Neutrophil (primary cell): ENCODE measurements at regions not wholly inside any gene's neighbourhood (a gene's known extent, or its start where the extent isn't known, plus 50 kb on each side); places are given as distances from the start of the nearest gene placed in this dataset.

Experiments
- H3K27ac ChIP-seq: fragments of 200-600 bp; sonication (generic); 2 replicates; pipeline ENCODE4 v1.5.1; 2016; ENCODE audit warnings: mild to moderate bottlenecking, moderate library complexity
- H3K27me3 ChIP-seq: fragments of 200-600 bp; sonication (generic); 2 replicates; pipeline ENCODE4 v1.6.0; 2016; ENCODE audit warnings: mild to moderate bottlenecking
- H3K36me3 ChIP-seq: fragments of 200-600 bp; sonication (generic); 2 replicates; pipeline ENCODE4 v1.5.1; 2017
- H3K4me1 ChIP-seq, 2 experiments: fragments of 200-600 bp in 1 of 2; sonication (generic) in 1 of 2; 1 replicate in 1 of 2; 2 replicates in 1 of 2; pipeline versions ENCODE4 v1.5.1 to v1.6.1; 2013 to 2016; ENCODE audit warnings: low read depth in 1 of 2, low read length in 1 of 2, mild to moderate bottlenecking in 1 of 2, moderate library complexity in 1 of 2; ENCODE audit not compliant: control insufficient read depth in 1 of 2, insufficient read depth in 1 of 2
- H3K4me3 ChIP-seq, 2 experiments: fragments of 200-600 bp in 1 of 2; sonication (generic) in 1 of 2; 1 replicate in 1 of 2; 2 replicates in 1 of 2; pipeline ENCODE4 v1.5.1; 2013 to 2016; ENCODE audit warnings: low read depth in 1 of 2, low read length in 1 of 2, mild to moderate bottlenecking in 1 of 2, moderate library complexity in 1 of 2
- H3K9me3 ChIP-seq: fragments of 200-600 bp; sonication (generic); 2 replicates; pipeline ENCODE4 v1.5.1; 2016
- CTCF ChIP-seq: fragments of 200-600 bp; sonication (generic); IDR thresholded peaks from 2 replicates; pipeline ENCODE4 v1.5.1; 2016; ENCODE audit warnings: antibody characterized with exemption

DNA sequence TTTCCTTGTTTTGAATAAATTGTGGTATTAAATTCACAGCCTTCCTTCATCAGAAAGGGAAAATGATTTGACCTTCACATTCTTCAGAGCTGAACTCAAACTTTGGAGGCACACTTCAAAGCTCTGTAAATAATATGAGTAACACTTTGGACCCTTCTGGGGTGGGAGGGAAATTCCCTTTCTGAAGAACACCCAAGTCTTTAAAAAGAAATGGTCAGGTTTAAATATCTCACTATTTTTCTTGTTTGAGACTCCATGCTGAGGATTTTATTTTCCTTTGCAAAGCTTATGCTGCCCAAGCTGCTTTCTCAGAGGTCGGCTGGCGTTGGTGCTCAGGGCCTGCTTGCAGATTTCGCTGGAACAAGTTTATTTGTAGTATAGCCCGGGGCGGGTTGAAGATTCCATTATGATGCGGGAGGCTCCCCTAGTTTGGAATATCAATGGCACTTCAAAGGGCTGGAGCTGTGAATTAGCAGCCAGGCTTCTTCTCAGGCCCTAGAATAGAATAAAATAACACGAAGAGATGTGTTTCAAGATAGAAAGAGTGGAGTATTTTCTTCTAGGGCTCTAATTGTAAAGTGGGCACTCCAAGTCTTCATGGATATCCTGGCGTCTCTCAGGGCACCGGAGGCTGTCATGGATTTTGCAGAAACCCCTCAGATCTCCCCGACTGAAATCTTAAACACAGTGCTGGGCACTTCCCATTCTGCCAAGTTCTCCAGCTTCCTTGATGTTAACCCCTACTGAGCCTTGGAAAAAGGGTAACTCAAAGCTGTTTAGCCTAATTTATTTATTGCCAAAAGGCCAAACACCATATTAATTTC, 315.6 kb downstream of the GPAT3 start:
- Histone ChIP-seq H3K4me1 (no peaks in the 10 kb centered on the region), H3K36me3 (no peaks in the 10 kb centered on the region), H3K27me3 (no peaks in the 10 kb centered on the region), H3K27ac (no peak overlapping the region), H3K9me3 (no peaks in the 10 kb centered on the region), H3K4me3 (no peak overlapping the region)
- no peak for TF ChIP-seq CTCF

DNA sequence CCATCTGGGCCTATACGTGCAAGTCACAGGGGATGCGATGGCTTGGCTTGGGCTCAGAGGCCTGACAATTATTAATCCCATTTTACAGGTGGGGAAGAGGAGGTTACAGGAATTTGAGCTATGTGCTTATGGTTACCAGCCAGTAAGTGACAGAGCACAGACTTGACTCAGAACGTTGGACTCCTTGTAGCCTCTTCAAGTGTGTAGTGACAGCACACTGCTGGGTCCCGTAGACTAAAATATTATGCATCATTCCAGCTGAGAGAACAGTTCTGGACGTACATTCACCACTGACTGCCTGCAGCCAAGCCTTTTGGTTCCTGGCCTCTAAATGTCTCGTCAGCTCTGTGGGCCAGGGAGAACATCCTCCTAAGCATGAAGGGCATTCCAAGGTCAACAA, 314.5 kb downstream of the GPAT3 start:
- Histone ChIP-seq H3K27me3 (no peaks in the 10 kb centered on the region), H3K4me3 (no peak overlapping the region), H3K27ac (no peak overlapping the region), H3K36me3 (no peaks in the 10 kb centered on the region), H3K4me1 (no peaks in the 10 kb centered on the region), H3K9me3 (no peaks in the 10 kb centered on the region)
- TF ChIP-seq CTCF: no peak

DNA sequence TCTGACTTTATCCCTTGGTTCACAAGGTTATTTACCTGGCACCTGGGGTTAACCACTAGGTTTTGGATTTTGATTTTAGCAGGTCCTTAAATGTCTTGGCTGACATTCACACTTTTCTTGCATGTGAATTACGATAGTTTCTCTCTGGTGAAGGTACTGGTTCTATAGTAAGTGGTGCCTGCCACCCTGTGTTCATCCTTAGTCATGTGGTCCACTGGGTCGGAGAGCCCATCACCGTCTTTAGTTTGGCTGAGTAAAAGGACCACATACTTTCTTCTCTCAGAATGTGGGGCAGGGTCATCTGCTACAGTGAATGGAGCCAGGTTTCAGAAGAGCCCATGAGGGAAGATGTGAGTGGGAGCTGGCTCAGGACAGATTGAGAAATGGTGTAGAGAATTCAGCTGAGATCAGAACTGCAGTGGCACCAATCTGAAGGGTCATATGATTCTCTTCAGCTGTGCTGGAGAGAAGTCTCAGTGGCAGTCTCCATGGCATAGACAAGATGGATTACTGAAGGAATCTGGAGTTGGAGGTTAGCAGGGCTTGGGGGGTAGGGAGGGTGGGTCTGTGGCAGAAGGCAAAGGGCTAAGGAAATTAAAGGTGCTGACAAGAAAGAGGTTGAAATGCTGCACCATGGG, 310.4 kb downstream of the GPAT3 start:
- no peaks in the 10 kb centered on the region for H3K27me3 ChIP-seq
- no peaks in the 10 kb centered on the region for H3K4me1 ChIP-seq
- TF ChIP-seq CTCF: no peak

DNA sequence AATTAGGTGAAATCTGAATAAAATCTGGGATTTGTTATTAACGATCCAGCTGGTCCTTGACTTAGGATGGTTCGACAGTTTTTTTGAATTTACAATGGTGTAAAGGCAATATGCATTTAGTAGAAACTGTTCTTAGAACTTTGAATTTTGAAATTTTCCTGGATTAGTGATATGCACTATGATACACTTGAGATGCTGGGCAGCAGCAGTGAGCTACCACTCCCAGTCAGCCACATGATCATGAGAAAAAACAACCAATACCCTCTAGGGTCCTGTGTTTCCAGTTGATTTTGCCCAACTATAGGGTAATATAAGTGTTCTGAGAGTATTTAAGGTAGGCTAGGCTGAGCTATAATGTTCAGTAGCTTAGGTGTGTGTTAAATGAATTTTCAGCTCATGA, 303.7 kb downstream of the GPAT3 start:
- no peaks in the 10 kb centered on the region for H3K36me3 ChIP-seq
- no peaks in the 10 kb centered on the region for H3K4me1 ChIP-seq
- no peaks in the 10 kb centered on the region for H3K9me3 ChIP-seq
- H3K4me3 ChIP-seq: no peak overlapping the region
- H3K27me3 ChIP-seq: no peaks in the 10 kb centered on the region
- TF ChIP-seq CTCF: no peak
- H3K27ac ChIP-seq: no peak overlapping the region

More for the DNA sequence above, 310.4 kb downstream of the GPAT3 start:
- no peak overlapping the region for H3K27ac ChIP-seq
- H3K4me3 ChIP-seq: no peak overlapping the region
- H3K36me3 ChIP-seq: no peaks in the 10 kb centered on the region
- no peaks in the 10 kb centered on the region for H3K9me3 ChIP-seq

DNA sequence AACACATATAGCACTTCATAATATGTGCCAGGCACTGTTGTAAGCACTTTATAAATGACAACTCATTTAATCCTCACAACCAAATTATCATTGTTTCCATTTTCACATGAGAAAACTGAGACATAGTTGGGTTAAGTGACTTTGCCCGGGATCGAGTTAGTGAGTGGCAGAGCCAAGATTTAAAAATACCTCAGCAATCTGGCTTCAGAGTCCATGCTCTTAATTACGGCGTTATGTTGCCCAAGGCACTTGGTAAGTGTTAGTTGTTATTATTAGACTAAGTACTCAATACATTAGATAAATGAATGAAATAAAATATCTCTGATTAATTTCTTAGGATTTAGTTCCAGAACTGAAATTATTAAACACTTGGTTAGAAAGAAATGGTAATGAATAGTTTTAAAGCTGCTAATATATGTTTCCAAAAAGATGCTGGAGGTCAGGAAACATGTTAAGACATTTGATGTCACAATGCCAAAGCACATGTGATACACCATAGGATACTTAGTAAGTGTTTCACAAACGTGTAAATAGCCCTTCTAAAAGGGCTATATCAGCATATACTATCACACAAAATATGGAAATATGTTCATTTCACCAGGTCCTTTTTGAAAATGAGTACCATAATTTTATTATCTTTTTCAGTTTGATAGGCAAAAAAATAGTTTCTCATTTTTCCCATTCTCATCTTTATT, 301.9 kb downstream of the GPAT3 start:
- H3K4me3 ChIP-seq: no peak overlapping the region
- no peaks in the 10 kb centered on the region for H3K36me3 ChIP-seq
- H3K4me1 ChIP-seq: no peaks in the 10 kb centered on the region
- no peaks in the 10 kb centered on the region for H3K27me3 ChIP-seq
- no peak overlapping the region for H3K27ac ChIP-seq
- no peaks in the 10 kb centered on the region for H3K9me3 ChIP-seq
- no peak for TF ChIP-seq CTCF
